NCI-H2029 (cell line): ENCODE measurements at regions not wholly inside any gene's neighbourhood (a gene's known extent, or its start where the extent isn't known, plus 50 kb on each side); places are given as distances from the start of the nearest gene placed in this dataset.

Source experiments
- DNase-seq: peaks from one replicate; lab custom pipeline; 2025; lab: John Stamatoyannopoulos, UW

GRCh38 chr5:2801577-2802525 lies 50.4 kb upstream of the IRX2 start:
- DNase-seq, result no peak
